GM23338 (cell line): ENCODE measurements at regions not wholly inside any gene's neighbourhood (a gene's known extent, or its start where the extent isn't known, plus 50 kb on each side); places are given as distances from the start of the nearest gene placed in this dataset.
"Not testable (repeated sequence)": the region's sequence is repeated elsewhere in the genome, so short reads cannot be mapped to it uniquely, and the experiment has no call there.

Source experiments
- ATAC-seq: fragments of 200-7000 bp; cut with Tn5 transposase; 3 replicates; pipeline ENCODE4 v1.9.1; 2020
- DNase-seq: peaks from one replicate; pipeline ENCODE4 v3.0.0-alpha.2; 2015; ENCODE audit warnings: low spot score
- H2AFZ ChIP-seq: fragments of 200-600 bp; sonication (generic); 2 replicates; pipeline ENCODE4 v1.8.0; 2016; ENCODE audit warnings: antibody characterized with exemption, mild to moderate bottlenecking, moderate library complexity
- H3F3A ChIP-seq: fragments of 200-600 bp; sonication (generic); replicated peaks from 2 replicates; pipeline ENCODE4 v1.8.0; 2017; ENCODE audit warnings: antibody characterized with exemption, mixed run types, low read depth
- H3K27ac ChIP-seq: fragments of 200-600 bp; sonication (generic); 2 replicates; pipeline ENCODE4 v1.6.1; 2016; ENCODE audit warnings: low read depth
- H3K27me3 ChIP-seq: fragments of 200-600 bp; sonication (generic); 2 replicates; pipeline ENCODE4 v1.8.0; 2016; ENCODE audit warnings: mild to moderate bottlenecking, mixed run types, moderate library complexity; ENCODE audit not compliant: insufficient read depth
- H3K36me3 ChIP-seq: fragments of 200-600 bp; sonication (generic); 2 replicates; pipeline ENCODE4 v1.8.0; 2016; ENCODE audit warnings: mild to moderate bottlenecking; ENCODE audit not compliant: insufficient read depth
- H3K4me1 ChIP-seq: fragments of 200-600 bp; sonication (generic); 2 replicates; pipeline ENCODE4 v1.8.0; 2016; ENCODE audit warnings: mild to moderate bottlenecking, moderate library complexity; ENCODE audit not compliant: insufficient read depth
- H3K4me2 ChIP-seq: fragments of 200-600 bp; sonication (generic); 2 replicates; pipeline ENCODE4 v1.7.1; 2017; ENCODE audit warnings: mixed run types
- H3K4me3 ChIP-seq: fragments of 200-600 bp; sonication (generic); 2 replicates; pipeline ENCODE4 v1.6.1; 2016; ENCODE audit warnings: mixed run types
- H3K79me2 ChIP-seq: fragments of 200-600 bp; sonication (generic); replicated peaks from 2 replicates; pipeline ENCODE4 v1.8.0; 2017; ENCODE audit warnings: mild to moderate bottlenecking; ENCODE audit not compliant: insufficient read depth
- H3K9me2 ChIP-seq: fragments of 200-600 bp; sonication (generic); 2 replicates; pipeline ENCODE4 v1.8.0; 2017; ENCODE audit not compliant: insufficient read depth
- H4K20me1 ChIP-seq: fragments of 200-600 bp; sonication (generic); replicated peaks from 2 replicates; pipeline ENCODE4 v1.8.0; 2017; ENCODE audit warnings: mild to moderate bottlenecking; ENCODE audit not compliant: insufficient read depth
- H3K27ac Mint-ChIP-seq: 2 replicates; pipeline ENCODE4 v1.8.0; 2020; ENCODE audit warnings: inconsistent platforms, mild to moderate bottlenecking, moderate library complexity, mixed read lengths
- H3K27me3 Mint-ChIP-seq: 3 replicates; pipeline ENCODE4 v1.8.0; 2022; ENCODE audit warnings: low read depth, mild to moderate bottlenecking, moderate library complexity, mixed read lengths, inconsistent platforms; ENCODE audit not compliant: insufficient read depth, poor library complexity
- H3K36me3 Mint-ChIP-seq: 3 replicates; pipeline ENCODE4 v1.8.0; 2021; ENCODE audit warnings: low read depth, mild to moderate bottlenecking, inconsistent platforms, moderate library complexity, mixed read lengths
- H3K4me1 Mint-ChIP-seq: 3 replicates; pipeline ENCODE4 v1.8.0; 2020; ENCODE audit warnings: mild to moderate bottlenecking, inconsistent platforms, mixed read lengths
- H3K4me3 Mint-ChIP-seq: 3 replicates; pipeline ENCODE4 v1.8.0; 2021; ENCODE audit warnings: moderate library complexity, mild to moderate bottlenecking, inconsistent platforms, mixed read lengths
- H3K9me3 Mint-ChIP-seq: 3 replicates; pipeline ENCODE4 v1.8.0; 2020; ENCODE audit warnings: moderate library complexity, mild to moderate bottlenecking, inconsistent platforms, mixed read lengths
- CTCF ChIP-seq, 2 experiments: fragments of 200-600 bp in 1 of 2; sonication (generic) in 1 of 2; conservative IDR thresholded peaks; 2 replicates each; pipeline versions ENCODE4 v1.5.1 to v1.6.1; 2016 to 2017; ENCODE audit warnings: antibody characterized with exemption in 2 of 2, low read depth in 2 of 2, mild to moderate bottlenecking in 2 of 2, moderate library complexity in 1 of 2
- EZH2 ChIP-seq: fragments of 200-600 bp; sonication (generic); IDR thresholded peaks from one replicate; pipeline ENCODE4 v1.8.0; 2017; ENCODE audit warnings: antibody characterized with exemption, mild to moderate bottlenecking, low read depth; ENCODE audit not compliant: unreplicated experiment
- NANOG ChIP-seq: IDR thresholded peaks from 2 replicates; pipeline ENCODE4 v1.6.1; 2016; ENCODE audit warnings: antibody characterized with exemption, borderline replicate concordance
- ZNF114 ChIP-seq: fragments of 250-450 bp; sonication (Bioruptor Pico); IDR thresholded peaks from 2 replicates; pipeline ENCODE4 v1.5.0; 2020; ENCODE audit warnings: mild to moderate bottlenecking, moderate library complexity
- TF ChIP-seq, protein P1 (sequence below): IDR thresholded peaks from 2 replicates; pipeline ENCODE4 v1.6.1; 2016; ENCODE audit warnings: antibody characterized with exemption
- TF ChIP-seq, protein P2 (sequence below): fragments of 250-450 bp; sonication (Bioruptor Pico); IDR thresholded peaks from 2 replicates; pipeline ENCODE4 v1.5.0; 2020; ENCODE audit warnings: mild to moderate bottlenecking, moderate library complexity

DNA sequence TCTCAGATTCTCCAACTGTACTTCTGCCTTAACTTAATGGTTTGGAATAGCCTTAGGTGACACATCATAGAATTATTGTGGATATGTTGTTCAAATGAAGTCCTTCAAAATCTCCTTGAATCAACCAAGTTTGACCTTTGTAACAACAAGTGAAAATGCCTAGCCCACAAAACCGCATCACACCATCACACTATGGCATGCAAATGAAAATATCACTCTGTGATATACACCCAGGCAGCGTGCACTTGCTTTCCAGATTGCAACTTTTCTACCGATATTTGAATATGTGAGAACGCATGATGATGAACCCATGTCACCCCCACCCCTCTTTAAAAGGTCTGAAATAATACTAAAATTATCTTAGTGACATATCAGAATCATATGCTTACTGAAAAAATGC, 656.7 kb downstream of the GABRG1 start:
- TF ChIP-seq CTCF (conservative IDR thresholded peaks at IDR 0.05; ENCODE audit: low read depth in 2 of 2) (no peak), NANOG (no peak), ZNF114 (CRISPR knock-in tag) (no peak), EZH2 (no peak)
- TF ChIP-seq, protein P1, sequence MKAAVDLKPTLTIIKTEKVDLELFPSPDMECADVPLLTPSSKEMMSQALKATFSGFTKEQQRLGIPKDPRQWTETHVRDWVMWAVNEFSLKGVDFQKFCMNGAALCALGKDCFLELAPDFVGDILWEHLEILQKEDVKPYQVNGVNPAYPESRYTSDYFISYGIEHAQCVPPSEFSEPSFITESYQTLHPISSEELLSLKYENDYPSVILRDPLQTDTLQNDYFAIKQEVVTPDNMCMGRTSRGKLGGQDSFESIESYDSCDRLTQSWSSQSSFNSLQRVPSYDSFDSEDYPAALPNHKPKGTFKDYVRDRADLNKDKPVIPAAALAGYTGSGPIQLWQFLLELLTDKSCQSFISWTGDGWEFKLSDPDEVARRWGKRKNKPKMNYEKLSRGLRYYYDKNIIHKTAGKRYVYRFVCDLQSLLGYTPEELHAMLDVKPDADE, result no peak
- TF ChIP-seq, protein P2, sequence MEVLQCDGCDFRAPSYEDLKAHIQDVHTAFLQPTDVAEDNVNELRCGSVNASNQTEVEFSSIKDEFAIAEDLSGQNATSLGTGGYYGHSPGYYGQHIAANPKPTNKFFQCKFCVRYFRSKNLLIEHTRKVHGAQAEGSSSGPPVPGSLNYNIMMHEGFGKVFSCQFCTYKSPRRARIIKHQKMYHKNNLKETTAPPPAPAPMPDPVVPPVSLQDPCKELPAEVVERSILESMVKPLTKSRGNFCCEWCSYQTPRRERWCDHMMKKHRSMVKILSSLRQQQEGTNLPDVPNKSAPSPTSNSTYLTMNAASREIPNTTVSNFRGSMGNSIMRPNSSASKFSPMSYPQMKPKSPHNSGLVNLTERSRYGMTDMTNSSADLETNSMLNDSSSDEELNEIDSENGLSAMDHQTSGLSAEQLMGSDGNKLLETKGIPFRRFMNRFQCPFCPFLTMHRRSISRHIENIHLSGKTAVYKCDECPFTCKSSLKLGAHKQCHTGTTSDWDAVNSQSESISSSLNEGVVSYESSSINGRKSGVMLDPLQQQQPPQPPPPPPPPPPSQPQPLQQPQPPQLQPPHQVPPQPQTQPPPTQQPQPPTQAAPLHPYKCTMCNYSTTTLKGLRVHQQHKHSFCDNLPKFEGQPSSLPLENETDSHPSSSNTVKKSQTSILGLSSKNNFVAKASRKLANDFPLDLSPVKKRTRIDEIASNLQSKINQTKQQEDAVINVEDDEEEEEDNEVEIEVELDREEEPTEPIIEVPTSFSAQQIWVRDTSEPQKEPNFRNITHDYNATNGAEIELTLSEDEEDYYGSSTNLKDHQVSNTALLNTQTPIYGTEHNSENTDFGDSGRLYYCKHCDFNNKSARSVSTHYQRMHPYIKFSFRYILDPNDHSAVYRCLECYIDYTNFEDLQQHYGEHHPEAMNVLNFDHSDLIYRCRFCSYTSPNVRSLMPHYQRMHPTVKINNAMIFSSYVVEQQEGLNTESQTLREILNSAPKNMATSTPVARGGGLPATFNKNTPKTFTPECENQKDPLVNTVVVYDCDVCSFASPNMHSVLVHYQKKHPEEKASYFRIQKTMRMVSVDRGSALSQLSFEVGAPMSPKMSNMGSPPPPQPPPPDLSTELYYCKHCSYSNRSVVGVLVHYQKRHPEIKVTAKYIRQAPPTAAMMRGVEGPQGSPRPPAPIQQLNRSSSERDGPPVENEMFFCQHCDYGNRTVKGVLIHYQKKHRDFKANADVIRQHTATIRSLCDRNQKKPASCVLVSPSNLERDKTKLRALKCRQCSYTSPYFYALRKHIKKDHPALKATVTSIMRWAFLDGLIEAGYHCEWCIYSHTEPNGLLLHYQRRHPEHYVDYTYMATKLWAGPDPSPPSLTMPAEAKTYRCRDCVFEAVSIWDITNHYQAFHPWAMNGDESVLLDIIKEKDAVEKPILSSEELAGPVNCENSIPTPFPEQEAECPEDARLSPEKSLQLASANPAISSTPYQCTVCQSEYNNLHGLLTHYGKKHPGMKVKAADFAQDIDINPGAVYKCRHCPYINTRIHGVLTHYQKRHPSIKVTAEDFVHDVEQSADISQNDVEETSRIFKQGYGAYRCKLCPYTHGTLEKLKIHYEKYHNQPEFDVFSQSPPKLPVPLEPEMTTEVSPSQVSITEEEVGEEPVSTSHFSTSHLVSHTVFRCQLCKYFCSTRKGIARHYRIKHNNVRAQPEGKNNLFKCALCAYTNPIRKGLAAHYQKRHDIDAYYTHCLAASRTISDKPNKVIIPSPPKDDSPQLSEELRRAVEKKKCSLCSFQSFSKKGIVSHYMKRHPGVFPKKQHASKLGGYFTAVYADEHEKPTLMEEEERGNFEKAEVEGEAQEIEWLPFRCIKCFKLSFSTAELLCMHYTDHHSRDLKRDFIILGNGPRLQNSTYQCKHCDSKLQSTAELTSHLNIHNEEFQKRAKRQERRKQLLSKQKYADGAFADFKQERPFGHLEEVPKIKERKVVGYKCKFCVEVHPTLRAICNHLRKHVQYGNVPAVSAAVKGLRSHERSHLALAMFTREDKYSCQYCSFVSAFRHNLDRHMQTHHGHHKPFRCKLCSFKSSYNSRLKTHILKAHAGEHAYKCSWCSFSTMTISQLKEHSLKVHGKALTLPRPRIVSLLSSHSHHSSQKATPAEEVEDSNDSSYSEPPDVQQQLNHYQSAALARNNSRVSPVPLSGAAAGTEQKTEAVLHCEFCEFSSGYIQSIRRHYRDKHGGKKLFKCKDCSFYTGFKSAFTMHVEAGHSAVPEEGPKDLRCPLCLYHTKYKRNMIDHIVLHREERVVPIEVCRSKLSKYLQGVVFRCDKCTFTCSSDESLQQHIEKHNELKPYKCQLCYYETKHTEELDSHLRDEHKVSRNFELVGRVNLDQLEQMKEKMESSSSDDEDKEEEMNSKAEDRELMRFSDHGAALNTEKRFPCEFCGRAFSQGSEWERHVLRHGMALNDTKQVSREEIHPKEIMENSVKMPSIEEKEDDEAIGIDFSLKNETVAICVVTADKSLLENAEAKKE (CRISPR knock-in tag), result no peak
- H3K79me2 ChIP-seq, result no peaks in the 10 kb centered on the region
- Mint-ChIP-seq H3K4me1 (no peaks in the 10 kb centered on the region), H3K9me3 (peaks cover 65% of the 10 kb centered on the region), H3K27me3 (peaks cover 1% of the 10 kb centered on the region), H3K27ac (no peak overlapping the region), H3K36me3 (no peaks in the 10 kb centered on the region; the same call in 2 of the 3 replicates), H3K4me3 (no peak overlapping the region)
- H2AFZ ChIP-seq, result no peak overlapping the region
- no peaks in the 10 kb centered on the region for H3K9me2 ChIP-seq
- DNase-seq, result no peak
- H3K36me3 ChIP-seq, result no peaks in the 10 kb centered on the region
- H3K4me3 ChIP-seq, result no peak overlapping the region
- no peaks in the 10 kb centered on the region for H4K20me1 ChIP-seq
- H3K27ac ChIP-seq, result no peak overlapping the region
- no peaks in the 10 kb centered on the region for H3K27me3 ChIP-seq
- H3K4me1 ChIP-seq, result no peaks in the 10 kb centered on the region
- no peak for ATAC-seq
- H3K4me2 ChIP-seq, result no peak overlapping the region
- H3F3A ChIP-seq, result no peaks in the 10 kb centered on the region

GRCh38 chr4:45460157-45460556, 663.7 kb downstream of the GABRG1 start:
- DNase-seq, result peak; percentile 19
- not testable (repeated sequence) for H3K27ac Mint-ChIP-seq, H3K36me3 ChIP-seq, H3K4me3 ChIP-seq, H3K79me2 ChIP-seq, H3K4me3 Mint-ChIP-seq, H4K20me1 ChIP-seq, H3K27me3 Mint-ChIP-seq, H3K9me2 ChIP-seq, H3K27me3 ChIP-seq, H3K4me1 Mint-ChIP-seq, H3F3A ChIP-seq, H3K27ac ChIP-seq, ATAC-seq, H3K4me2 ChIP-seq, H2AFZ ChIP-seq, H3K4me1 ChIP-seq
- Mint-ChIP-seq H3K9me3 (peaks cover 69% of the 10 kb centered on the region), H3K36me3 (peaks cover 21% of the 10 kb centered on the region; the same call in 2 of the 3 replicates)
